Nephron progenitor cell (in vitro differentiated cells): ENCODE measurements at regions not wholly inside any gene's neighbourhood (a gene's known extent, or its start where the extent isn't known, plus 50 kb on each side); places are given as distances from the start of the nearest gene placed in this dataset.

ENCODE experiments used
- DNase-seq: peaks from one replicate; pipeline ENCODE4 v3.0.0; 2021
- H3K27ac Mint-ChIP-seq: 2 replicates; pipeline ENCODE4 v1.8.0; 2021; ENCODE audit warnings: mild to moderate bottlenecking, moderate library complexity, mixed read lengths
- H3K27me3 Mint-ChIP-seq: 2 replicates; pipeline ENCODE4 v1.8.0; 2021; ENCODE audit warnings: mild to moderate bottlenecking, low read depth, mixed read lengths; ENCODE audit not compliant: poor library complexity
- H3K36me3 Mint-ChIP-seq: 2 replicates; pipeline ENCODE4 v1.8.0; 2021; ENCODE audit warnings: low read depth, mixed read lengths
- H3K4me1 Mint-ChIP-seq: 2 replicates; pipeline ENCODE4 v1.8.0; 2021; ENCODE audit warnings: mixed read lengths
- H3K4me3 Mint-ChIP-seq: 2 replicates; pipeline ENCODE4 v1.8.0; 2021; ENCODE audit warnings: mild to moderate bottlenecking, moderate library complexity, mixed read lengths
- H3K9me3 Mint-ChIP-seq: 2 replicates; pipeline ENCODE4 v1.8.0; 2021; ENCODE audit warnings: mild to moderate bottlenecking, moderate library complexity, mixed read lengths
- TF ChIP-seq, protein P1 (sequence below): fragments of 200-600 bp; sonication (generic); IDR thresholded peaks from 2 replicates; pipeline ENCODE4 v1.5.0; 2021; ENCODE audit warnings: antibody characterized with exemption

DNA sequence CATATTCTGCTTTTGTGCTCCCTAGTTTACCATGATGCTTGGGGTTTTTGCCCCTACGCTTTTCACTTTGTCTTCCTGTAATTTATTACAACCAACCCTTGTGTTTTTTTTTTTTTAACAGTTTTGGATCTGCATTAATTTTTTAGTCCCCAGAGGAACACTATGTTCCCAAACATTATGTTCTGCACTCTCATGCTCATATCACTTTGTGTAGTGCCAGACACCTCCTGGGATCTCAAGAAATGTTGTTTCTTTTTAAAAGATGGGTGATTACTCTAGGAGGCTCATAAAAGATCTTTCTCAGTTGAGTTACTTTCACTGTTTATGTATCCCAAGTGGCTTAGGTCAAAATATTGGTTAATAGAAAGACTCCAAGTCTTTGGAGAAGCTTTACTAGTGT lies 116.2 kb upstream of the MKLN1 start:
- TF ChIP-seq, protein P1, sequence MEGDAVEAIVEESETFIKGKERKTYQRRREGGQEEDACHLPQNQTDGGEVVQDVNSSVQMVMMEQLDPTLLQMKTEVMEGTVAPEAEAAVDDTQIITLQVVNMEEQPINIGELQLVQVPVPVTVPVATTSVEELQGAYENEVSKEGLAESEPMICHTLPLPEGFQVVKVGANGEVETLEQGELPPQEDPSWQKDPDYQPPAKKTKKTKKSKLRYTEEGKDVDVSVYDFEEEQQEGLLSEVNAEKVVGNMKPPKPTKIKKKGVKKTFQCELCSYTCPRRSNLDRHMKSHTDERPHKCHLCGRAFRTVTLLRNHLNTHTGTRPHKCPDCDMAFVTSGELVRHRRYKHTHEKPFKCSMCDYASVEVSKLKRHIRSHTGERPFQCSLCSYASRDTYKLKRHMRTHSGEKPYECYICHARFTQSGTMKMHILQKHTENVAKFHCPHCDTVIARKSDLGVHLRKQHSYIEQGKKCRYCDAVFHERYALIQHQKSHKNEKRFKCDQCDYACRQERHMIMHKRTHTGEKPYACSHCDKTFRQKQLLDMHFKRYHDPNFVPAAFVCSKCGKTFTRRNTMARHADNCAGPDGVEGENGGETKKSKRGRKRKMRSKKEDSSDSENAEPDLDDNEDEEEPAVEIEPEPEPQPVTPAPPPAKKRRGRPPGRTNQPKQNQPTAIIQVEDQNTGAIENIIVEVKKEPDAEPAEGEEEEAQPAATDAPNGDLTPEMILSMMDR, result no peak
- H3K36me3 Mint-ChIP-seq, result no peaks in the 10 kb centered on the region
- H3K4me3 Mint-ChIP-seq, result no peak overlapping the region
- no peaks in the 10 kb centered on the region for H3K9me3 Mint-ChIP-seq
- H3K4me1 Mint-ChIP-seq, result no peaks in the 10 kb centered on the region
- no peak overlapping the region for H3K27ac Mint-ChIP-seq
- no peak for DNase-seq
- H3K27me3 Mint-ChIP-seq, result peaks cover 3% of the 10 kb centered on the region

DNA sequence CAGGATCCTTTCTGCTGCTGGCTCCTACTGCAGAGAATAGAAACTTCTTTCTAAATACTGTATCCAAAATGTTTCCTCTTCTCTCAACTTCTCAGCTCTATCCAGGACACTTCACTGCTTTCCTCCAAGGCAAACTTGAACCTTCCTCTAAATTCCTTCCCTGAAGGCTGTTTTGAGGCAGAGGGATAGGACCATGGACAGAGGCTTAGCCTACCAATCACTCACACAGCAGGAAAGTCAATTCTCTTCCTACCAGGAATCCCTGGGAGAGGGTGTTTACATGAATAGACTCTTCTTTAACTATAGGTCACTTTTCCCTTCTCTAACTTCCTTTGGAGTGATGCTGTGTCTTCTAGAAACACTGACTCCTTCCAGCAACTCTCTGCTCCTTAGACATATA lies 115.6 kb upstream of the MKLN1 start:
- no peak overlapping the region for H3K4me3 Mint-ChIP-seq
- H3K4me1 Mint-ChIP-seq, result no peaks in the 10 kb centered on the region
- H3K27ac Mint-ChIP-seq, result no peak overlapping the region
- peaks cover 3% of the 10 kb centered on the region for H3K27me3 Mint-ChIP-seq
- peak; percentile 27 for DNase-seq
- TF ChIP-seq, protein P1, result no peak
- H3K9me3 Mint-ChIP-seq, result no peaks in the 10 kb centered on the region
- H3K36me3 Mint-ChIP-seq, result no peaks in the 10 kb centered on the region

DNA sequence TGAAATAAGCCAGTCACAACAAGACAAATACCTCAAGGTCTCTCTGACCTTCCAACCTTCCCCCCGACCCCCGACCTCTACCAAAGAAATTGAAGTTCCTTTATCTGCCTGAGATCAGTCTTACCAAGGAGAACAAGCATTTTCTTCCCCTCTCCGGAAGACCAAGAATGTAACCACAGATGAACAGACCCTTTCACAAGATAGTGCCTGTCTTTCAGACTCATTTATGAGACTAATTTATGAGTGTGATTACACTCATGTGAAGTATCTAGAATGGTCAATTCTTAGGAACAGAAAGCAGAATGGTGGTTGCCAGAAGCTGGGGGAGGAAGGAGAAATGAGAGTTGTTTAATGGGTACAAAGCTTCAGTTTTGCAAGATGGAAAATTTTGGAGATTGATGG lies 108.9 kb upstream of the MKLN1 start:
- Mint-ChIP-seq H3K27ac (no peak overlapping the region), H3K4me1 (peaks cover 5% of the 10 kb centered on the region), H3K9me3 (no peaks in the 10 kb centered on the region), H3K27me3 (peaks cover 5% of the 10 kb centered on the region), H3K4me3 (no peak overlapping the region), H3K36me3 (no peaks in the 10 kb centered on the region)
- peak; percentile 17 for DNase-seq
- TF ChIP-seq, protein P1, result no peak

DNA sequence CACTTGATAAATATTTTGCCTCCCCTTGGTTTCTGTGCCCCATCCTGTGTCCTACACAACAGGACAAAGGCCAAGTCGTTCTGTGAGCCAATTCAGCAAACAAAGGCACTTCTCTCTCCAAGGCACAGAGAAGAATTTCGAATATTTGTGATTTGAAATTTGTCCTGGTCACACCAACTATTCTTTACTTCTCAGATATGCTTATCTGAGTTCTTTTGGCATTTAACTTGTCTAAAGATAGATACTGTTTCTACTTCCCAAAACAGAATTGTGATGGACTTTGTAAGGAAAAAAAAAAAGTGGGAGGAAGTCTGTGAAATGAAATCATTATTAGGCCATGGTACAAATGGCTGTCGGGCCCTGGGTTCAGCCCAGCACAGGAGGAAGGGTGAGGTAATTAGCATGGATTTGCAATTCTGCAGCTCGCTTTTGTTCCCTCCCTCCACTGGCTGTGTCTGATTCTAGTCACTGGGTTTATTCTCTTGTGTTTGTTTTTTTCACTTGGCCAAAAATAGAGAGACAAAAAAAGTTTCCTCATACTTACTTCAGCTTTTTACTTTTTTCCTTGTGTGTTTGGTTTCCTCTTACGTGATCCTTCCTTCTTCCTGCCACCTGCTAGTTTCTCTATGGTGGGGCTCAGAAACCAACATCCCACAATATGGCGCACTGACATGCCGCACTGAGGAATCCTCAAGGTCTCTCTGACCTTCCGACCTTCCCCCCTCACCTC lies 108.2 kb upstream of the MKLN1 start:
- DNase-seq, result no peak
- no peak overlapping the region for H3K27ac Mint-ChIP-seq
- H3K9me3 Mint-ChIP-seq, result no peaks in the 10 kb centered on the region
- no peak overlapping the region for H3K4me3 Mint-ChIP-seq
- TF ChIP-seq, protein P1, result no peak
- H3K4me1 Mint-ChIP-seq, result peaks cover 5% of the 10 kb centered on the region
- peaks cover 5% of the 10 kb centered on the region for H3K27me3 Mint-ChIP-seq
- no peaks in the 10 kb centered on the region for H3K36me3 Mint-ChIP-seq

GRCh38 chr7:131221061-131221460 lies 106.6 kb upstream of the MKLN1 start:
- H3K9me3 Mint-ChIP-seq, result no peaks in the 10 kb centered on the region
- no peak overlapping the region for H3K4me3 Mint-ChIP-seq
- no peaks in the 10 kb centered on the region for H3K36me3 Mint-ChIP-seq
- no peak overlapping the region for H3K27ac Mint-ChIP-seq
- H3K4me1 Mint-ChIP-seq, result peaks cover 16% of the 10 kb centered on the region
- TF ChIP-seq, protein P1, result no peak
- peaks cover 5% of the 10 kb centered on the region for H3K27me3 Mint-ChIP-seq
- no peak for DNase-seq

DNA sequence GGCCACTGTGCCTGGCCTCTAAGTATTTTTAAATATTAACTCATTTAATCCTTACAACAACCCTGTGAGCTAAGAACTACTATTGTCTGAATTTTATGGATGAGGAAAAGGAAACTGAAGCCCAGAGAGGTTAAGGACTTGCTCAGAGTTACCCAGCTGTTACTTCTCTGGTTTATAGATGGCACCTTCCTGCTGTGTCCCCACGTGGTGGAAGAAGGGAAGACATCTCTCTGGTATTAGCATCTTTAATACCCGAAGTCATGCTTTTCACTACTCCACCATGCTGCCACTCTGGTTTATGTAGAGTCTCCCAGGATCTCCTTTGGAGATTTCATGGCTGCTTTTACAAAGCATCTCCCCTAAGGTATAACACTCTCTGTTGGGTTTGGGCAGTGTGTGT lies 105.5 kb upstream of the MKLN1 start:
- Mint-ChIP-seq H3K27me3 (peaks cover 6% of the 10 kb centered on the region), H3K4me3 (no peak overlapping the region), H3K9me3 (peaks cover 2% of the 10 kb centered on the region), H3K36me3 (no peaks in the 10 kb centered on the region), H3K27ac (no peak overlapping the region), H3K4me1 (peaks cover 23% of the 10 kb centered on the region)
- no peak for DNase-seq
- TF ChIP-seq, protein P1, result no peak
